Mammary epithelial cell (primary cell): ENCODE measurements at regions not wholly inside any gene's neighbourhood (a gene's known extent, or its start where the extent isn't known, plus 50 kb on each side); places are given as distances from the start of the nearest gene placed in this dataset.

Source experiments
- CTCF ChIP-seq, 2 donors: IDR thresholded peaks in 1 of 2; conservative IDR thresholded peaks in 1 of 2; 2 replicates each; pipeline ENCODE4 v1.5.1; 2011 to 2012; ENCODE audit warnings: inconsistent platforms in 2 of 2, low read length in 2 of 2, mild to moderate bottlenecking in 2 of 2, control low read depth in 1 of 2, low read depth in 1 of 2; ENCODE audit not compliant: insufficient read depth in 1 of 2; ENCODE audit errors: extremely low read depth in 1 of 2
- EZH2 ChIP-seq: IDR thresholded peaks from 2 replicates; pipeline ENCODE4 v1.6.1; 2012; ENCODE audit warnings: low read length, inconsistent platforms, borderline replicate concordance

GRCh38 chr21:16841975-16842695, 670.7 kb upstream of the CXADR start:
- TF ChIP-seq CTCF (conservative IDR thresholded peaks at IDR 0.05 in 1 of 2, IDR thresholded peaks at IDR 0.05 in 1 of 2; ENCODE audit: extremely low read depth in 1 of 2, insufficient read depth in 1 of 2, low read depth in 1 of 2, low read length in 2 of 2) (no peak), EZH2 (no peak)
